CD1c-positive myeloid dendritic cell (primary cell): ENCODE measurements at regions not wholly inside any gene's neighbourhood (a gene's known extent, or its start where the extent isn't known, plus 50 kb on each side); places are given as distances from the start of the nearest gene placed in this dataset.

ENCODE experiments used
- DNase-seq: peaks from one replicate; pipeline ENCODE4 v3.0.0-alpha.2; 2016; ENCODE audit errors: extremely low spot score

DNA sequence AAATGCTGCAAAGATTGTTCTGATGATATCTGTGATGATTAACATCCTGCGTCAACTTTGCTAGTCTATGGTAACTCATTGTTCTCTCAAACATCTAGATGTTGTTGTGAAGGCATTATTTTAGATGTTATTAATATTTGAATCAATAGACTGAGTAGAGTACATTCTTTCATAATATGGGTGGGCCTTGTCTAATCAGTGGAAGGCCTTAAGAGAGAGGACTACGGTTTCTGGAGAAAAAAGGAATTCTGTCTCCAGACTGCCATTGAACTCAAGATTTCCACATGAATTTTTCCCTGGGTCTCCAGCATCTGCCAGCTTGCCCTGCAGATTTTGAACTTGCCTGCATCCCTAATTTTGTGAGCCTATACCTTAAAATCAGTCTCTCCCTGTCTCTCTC is 2381.1 kb upstream of the AGA start:
- DNase-seq, result no peak

DNA sequence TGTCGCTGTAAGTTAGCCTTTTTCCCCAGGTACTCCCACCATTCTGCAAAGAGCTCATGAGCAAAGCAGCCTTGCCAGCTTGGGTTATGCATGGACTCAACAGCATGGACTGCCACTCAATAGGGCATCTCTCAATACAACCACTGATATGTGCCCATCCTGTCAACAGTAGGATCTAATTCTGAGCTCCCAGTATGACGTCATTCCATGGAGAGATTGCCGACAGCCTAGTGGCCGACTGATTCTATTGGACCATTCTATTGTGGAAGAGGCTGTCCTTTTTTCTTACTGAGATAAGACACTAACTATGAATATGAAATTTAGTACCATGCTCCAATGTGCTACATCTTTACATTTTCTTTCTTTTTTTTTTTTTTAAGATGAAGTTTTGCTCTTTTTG is 2389.0 kb upstream of the AGA start:
- no peak for DNase-seq

DNA sequence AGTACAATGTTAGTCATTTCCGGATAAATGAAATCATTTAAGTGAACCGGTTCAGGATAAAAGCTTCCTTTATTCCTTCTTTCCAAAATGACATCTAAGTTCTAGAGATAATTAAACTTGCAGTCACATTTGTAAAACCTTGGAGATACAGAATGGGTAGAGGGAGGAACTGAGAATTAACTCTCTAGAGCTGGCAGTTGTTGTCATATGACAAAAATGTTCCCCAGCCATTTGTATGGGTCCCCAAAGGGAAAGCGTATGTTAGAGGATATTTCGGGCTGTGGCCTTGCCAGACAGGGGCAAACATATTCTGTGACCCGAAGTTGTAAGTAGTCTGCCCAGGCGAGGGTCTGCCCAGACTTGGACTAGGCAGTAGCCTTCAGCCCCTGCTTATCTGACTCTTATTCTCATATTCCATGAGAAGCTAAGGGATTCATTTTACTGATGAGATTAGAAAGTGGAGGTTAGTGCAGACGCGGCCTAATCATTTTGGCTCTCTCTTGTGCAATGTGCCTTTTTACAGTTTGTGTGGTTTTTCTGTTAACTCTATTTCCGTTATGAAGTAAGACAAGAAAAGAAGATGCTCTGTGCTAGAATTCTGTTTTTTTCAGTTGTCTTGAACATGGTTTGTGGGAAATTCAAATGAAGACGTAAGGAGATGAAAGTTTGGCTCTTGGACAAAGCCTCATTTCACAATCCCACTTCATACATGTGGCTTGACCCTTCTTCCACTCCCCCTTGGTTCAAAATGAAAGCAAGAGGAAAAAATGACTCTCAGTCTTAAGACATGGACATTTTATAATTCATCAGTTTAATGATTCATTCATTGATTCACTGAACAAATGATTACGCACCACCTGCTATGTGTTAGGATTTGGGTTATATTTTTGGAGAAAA is 2394.2 kb upstream of the AGA start:
- DNase-seq, result no peak

DNA sequence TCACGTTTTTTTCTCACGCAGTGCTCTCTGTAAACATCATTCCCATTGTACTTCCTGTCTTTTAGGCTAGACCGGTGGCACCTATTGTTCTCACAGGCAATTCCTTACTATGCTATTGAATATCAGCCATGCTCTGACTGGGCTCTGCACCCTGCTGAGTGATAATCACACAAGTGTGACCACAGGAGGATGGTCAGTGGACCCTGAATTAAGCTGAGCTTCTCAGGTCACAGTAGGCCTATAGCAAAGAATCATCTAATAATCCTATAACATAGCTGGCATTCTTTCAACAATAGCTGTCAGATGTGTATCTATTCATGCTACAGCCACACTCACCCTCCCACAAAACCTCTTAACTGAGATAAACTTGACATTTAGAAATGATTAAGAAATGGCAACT is 2399.8 kb upstream of the TENM3 start:
- DNase-seq, result no peak

DNA sequence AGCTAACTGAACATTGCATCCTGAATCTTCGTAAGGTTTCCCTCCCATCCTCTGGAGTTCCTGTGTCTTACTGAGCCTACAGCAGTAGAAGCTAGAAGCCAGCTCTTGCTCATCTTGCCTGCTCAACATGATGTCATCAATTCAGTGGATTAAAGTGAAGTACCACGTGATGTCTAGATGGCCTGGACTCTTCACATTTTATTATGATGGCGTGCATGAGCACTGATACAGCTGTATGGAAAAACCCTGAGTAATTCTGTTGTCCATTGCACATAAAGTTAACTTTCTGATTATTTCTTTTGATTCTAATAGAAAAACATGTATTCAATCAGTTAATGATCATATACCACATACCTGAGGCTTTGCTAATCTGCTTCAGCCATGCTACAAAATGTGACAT is 2387.7 kb upstream of the TENM3 start:
- DNase-seq, result no peak

DNA sequence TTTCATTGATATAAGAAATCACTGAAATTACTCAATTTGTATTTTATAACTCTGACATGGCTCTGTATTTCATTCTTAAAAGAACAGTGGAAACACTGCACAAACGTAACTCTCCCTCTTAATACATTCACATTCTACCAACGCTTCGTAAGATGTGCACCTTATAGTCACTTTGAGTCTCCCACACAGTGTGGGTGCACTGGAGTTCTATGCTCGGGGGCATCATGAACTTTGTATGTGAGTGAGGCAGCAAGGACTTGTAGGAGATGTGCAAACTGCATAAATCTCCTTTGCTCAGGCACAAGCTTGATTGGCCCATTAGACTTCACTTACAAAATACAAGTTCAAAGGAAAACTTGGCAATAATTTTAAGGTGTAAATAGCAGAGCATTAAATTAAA is 2385.0 kb upstream of the TENM3 start:
- no peak for DNase-seq

DNA sequence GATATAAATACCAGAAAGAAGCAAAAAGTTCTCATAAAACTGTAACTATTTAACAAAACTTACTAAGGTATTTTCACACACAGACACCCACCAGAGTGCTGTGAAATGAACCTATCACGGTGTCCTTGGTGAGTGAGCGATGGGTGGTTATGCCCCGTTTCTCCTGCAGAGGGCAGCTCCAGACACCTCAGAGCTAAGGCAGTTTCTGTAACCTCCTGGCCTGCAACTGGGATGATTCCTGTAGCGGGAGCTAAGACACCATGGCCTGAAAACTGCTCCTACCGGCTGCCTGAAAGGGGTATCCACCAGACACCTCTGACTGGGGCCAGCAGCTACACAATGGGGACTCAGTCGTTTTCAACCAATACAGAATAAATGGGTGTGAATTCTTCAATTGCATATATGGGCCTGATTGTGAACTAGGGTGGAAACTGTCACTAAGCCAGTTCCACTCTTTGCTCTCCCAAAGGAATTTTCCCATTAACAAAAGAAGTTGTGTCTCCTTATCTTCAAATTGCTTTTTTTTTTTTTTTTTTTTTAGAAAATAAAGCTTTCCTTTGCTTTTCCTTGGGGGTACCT is 2375.8 kb upstream of the TENM3 start:
- peak; percentile 22 for DNase-seq

DNA sequence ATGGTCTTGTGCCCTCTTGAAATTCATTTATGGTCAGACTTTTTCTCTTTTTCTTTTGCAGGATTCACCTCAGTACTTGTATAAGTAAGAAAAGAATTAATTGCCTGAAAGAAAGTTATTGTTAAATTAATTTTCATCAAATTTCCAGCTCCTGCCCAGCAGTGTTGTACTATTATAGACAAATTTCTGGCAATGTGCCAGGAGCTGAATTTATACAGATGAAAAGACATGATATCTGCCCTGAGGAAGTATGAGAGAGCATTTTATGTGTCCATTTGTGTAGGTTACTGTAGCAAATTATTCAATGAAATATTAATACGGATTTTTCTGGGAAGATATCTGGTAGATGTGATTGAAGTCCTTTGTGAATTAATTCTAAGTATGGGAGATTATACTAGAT is 2371.5 kb upstream of the TENM3 start:
- DNase-seq, result no peak

DNA sequence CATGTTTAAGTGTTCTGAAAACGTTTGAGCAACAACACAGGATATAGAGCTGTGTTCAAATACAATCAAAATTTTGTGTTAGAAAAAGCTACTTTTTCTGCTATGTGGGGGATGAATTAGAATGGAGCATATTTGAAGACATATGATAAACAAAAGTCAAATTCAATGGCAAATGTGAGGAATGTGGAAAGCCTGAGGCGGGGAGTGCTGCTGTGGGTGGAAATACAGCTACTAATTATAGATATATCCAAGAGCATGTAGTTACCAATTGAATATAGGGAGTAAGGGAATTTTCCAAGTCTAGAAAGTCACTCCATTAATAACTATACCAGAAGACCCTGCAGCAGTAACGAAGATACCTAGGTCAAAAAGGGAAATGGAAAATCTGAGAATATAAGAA is 2370.4 kb upstream of the TENM3 start:
- DNase-seq, result no peak

DNA sequence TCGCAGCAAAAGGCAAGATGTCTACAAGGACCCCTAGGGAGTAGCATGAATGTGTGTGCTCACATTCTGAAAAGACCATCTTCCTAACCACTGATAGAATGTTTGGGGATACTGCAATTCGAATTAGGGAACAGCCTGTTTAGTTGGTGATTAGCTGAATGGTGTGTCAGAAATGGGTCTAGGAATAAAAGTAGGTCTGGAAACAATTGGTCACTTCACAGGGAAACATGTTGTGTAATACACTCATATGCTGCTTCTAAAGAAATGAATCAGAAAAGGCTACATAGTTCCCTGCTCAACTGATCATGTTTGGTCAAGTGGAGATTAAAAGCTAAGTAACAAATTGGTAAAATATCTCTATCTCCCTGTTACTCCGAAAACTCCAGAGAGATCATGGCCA is 2362.4 kb upstream of the TENM3 start:
- DNase-seq, result no peak

DNA sequence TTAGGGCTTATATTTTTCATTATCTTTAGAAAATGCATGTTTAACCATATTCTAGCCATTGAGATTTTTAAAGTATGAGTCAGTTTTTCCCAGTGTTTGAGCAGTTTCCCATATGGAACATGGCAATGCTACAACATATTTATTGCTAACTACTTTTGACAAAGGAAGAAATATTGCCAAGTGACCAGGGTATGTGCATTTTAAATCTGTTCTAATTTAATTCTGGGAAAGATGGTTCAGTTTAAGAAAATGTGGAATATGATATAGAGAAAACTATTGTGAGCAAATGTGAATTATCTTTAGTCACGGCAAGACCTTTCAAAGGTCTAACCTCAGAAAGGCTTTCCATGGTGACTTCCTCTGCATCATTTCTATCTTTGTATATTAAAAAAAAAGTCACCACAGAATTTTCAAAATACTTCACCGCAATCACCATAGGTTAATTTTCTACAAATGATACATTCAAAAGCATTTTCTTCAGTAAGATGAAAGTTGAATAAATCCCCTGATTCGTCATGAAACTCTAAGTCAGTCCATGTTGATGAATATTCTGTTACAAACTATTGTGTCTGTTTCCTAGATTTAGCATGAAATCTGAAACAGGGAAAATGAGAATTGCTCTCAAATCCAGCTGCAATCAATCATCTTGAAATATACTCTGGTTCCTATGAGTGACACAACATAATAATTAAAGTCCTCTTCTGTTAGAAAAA is 2349.0 kb upstream of the TENM3 start:
- no peak for DNase-seq

DNA sequence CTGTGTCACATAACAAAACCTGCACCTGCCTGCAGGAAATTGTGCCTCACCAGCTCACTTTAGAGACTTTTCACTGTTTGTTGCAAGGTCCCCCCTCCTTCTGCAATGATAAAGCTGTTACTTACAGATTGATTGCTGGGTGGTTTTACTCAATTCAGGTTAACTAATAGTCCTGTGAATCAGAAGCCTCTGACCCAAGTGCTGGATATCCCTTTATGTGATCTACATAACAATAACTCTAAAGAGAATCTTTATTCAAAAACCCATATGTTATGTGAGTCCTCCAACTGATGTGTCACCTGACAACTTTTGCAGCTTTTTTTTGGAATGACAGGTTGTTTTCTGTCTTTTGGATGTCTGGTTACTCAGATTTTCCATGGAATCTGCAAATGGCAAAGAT is 2323.6 kb upstream of the TENM3 start:
- no peak for DNase-seq

DNA sequence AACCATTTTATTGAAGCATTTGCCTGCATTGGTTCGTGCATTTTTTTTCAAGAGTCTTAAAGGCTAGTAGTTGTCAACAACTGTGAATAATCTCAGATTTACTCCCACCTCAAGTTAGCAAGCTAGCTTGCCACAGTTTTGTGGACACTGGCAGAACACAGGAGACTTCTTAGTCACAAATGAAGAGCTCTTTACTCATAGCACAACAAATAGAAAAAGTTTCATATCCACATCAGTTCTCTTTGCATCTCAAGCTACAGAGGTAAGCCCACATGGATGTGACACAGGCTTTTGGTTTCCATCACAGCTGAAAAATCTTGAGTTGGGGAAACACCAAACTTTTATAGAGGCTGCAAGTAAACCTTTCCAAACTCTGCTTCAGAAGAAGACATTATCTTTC is 2315.7 kb upstream of the TENM3 start:
- no peak for DNase-seq

DNA sequence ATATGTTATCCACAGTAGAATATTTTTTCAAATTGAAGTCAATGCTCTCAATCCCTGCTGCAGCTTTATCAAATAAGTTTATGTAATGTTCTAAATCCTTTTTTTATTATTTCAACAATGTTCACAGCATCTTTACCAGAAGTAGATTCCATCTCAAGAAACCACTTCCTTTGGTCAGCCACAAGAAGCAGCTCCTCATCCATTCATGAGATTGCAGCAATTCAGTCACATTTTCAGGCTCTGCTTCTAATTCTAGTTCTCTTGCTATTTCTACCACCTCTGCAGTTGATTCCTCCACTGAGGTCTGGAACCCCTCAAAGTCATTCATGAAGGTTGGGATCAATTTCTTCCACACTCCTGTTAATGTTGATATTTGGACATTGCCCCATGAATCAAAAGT is 2301.3 kb upstream of the TENM3 start:
- DNase-seq, result no peak

DNA sequence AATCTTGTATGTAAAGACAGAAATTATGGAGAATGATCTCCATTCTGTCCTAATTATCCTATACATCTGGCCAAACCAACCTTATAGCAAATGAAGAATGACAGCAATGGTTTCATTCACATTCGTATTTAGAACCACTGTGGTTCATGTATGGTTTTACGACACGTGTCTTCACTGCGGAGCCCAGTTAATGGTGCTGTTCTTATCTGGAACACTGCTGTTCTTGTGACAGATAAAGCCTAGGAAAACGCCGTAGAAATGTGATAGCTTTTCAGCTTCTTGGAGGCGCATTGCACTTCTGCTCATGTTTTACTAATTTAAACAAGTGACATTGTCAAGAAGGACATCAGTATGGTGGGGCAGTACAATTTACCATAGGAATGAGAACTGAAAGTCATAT is 2266.4 kb upstream of the TENM3 start:
- no peak for DNase-seq

DNA sequence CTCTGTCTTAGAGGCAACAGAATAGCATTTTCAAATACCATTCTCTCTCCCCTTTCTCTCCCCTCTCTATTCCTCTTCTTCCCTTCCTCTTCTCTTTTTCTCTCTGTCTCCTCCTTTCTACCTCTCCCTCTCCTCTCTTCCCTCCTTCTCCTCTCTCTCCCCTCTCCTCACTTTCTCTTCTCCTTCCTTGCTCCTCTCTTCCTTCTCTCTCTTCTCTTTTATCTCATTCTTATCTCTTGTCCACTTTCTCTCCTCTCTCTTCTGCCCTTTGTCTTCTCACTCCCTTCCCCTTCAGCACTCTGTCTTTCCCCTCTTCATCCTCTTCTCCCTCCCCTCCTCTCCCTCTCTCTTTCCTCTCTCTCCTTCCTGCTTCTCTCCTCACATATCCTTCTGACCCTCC is 2265.8 kb upstream of the TENM3 start:
- no peak for DNase-seq

DNA sequence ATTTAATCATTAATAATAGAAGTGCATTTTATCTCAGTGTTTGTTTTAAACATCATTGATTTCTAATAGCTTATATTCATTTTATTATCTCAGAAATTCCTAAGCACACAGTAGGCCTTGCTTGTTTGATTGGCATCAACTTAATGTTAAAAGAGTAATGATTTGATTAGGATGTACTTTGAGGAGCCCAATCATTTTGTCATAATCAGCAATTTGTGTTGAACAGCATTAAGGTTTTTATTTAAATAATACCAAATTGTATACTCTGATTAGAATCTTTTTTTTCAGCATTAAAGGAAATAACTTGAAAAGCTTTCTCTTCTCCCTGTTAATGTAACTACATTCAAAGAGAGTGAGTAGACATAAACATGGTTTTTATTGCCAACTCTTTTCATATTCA is 2262.0 kb upstream of the TENM3 start:
- no peak for DNase-seq

DNA sequence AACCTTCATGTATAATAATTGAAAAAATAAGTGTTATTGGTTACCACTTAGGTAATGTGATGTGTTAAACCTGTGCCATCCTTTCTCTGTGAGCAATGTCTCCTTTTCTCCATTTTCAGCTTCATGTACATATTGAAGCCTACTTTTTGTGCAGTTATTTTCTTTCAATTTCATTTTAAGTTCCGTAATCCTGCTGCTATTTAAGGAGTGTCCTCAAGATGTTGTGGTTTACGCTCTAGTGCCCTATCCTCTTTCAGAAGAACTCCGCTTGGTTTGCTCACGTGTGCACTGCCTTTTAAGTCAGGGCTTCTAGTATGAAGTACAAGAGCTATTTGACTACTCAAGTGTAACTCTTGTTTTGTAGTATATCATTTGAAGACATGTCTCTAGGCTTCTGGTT is 2253.2 kb upstream of the TENM3 start:
- no peak for DNase-seq

DNA sequence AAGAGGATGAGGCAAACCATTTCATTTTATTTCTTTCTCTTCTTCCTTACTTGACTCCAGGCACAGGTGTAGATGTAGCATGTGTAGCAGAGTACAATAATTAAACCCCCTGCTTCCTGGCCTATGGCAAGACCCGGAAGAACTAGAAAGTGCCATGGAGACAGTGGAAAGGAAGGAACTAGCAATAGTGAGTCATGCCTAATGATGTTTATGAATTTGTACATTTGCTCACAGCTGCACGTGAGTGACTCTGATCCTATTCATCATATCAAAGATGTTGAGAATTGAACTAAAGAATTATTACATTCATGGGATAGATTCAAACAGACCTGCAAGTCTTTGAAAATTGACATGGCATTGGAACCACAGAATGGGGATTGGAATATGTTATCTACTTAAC is 2233.9 kb upstream of the TENM3 start:
- DNase-seq, result no peak

DNA sequence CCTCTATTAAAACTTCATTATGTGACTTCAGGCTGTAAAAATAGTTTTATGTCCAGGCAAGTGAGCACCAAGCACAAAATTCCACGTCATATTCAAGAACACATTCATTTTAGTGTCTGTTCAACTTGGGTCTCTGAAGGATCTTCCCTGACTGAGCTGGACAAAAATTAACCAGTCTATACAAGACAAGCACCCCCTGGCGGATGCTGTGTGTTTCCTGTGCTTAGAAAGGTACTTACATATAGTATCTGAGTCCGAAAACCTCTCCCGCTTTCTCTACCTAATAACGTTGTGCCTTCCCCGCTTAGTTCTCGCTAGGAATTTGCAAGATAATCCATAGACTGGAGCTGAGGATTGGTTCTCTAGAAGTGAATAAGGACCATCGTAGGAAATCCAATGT is 2214.5 kb upstream of the TENM3 start:
- DNase-seq, result no peak

DNA sequence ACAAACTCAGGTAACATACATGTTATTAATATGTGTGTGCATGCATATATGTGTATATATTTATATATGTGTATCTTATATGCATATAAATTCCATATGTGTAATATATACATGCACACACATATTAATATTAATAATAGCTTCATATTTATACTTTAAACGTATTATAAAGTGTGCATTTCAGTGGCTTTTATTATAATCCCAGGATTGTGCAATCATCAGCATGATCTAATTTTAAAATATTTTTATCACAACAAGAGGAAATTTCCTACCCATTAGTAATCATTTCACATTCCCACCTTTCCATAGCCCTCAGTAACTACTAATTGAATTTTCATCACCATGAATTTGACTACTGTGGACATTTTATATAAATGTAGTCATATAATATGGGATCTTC is 2211.9 kb upstream of the TENM3 start:
- no peak for DNase-seq

DNA sequence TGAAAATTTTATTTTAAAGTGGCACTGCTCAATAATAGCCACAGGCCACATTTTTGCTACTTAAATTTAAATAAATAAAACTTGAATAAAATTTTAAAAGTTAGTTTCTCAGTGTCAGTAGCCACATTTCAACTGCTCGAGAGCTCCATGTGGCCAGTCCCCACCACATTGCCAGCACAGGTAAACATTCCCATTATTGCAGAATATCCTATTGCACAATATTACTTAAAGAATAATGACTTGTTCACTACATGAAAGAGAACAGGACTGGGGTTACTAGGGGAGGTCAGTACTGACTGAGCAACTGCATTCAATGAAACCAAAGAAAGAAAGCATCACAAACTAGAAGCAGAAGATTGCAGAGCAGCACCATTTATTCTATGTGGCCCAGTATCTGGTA is 2201.6 kb upstream of the TENM3 start:
- no peak for DNase-seq

DNA sequence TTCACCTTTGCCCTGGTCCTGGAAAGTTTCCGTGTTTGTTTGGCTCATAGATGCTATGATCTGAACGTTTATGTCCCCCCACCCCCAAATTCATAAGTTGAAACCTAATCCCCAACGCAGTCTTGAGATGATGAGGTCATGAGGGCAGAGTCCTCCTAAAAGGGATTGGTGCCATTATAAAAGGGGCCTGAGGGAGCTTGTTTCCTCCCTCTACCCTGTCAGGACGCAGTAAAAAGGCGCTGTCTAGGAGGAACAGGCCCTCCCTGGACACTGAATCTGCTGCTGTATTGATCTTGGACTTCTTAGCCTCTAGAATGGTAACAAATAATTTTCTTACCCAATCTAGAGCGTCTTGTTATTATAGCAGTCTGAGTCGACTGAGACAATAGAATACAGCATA is 2190.6 kb upstream of the TENM3 start:
- DNase-seq, result no peak
